ENCODE measurements at regions not wholly inside any gene's neighbourhood (a gene's known extent, or its start where the extent isn't known, plus 50 kb on each side); places are given as distances from the start of the nearest gene placed in this dataset.

DNA sequence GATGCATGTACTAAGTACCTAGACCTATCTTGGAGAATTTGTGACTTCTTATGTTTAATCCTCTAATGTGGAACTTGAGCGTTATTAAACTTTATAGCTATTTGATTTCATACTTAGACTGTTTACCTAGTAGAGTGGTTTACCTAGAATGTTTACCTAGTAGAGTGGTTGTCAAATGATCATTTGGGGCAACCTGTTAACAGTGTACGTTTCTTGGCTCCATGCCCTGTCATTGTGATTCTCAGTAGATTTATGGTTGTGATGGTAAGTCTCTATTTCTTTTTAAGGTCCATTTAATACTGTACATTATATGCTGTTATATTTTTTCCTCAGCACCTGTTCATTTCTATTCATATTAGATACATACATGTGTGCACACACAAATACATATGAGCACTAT is 233.0 kb upstream of the MAD2L1 start:
- TF ChIP-seq CTCF (IDR thresholded peaks at IDR 0.05): no peak
- no peak overlapping the region for H3K27ac Mint-ChIP-seq
- peaks cover 7% of the 10 kb centered on the region for H3K9me3 Mint-ChIP-seq
- H3K4me1 Mint-ChIP-seq: no peaks in the 10 kb centered on the region
- no peaks in the 10 kb centered on the region for H3K36me3 Mint-ChIP-seq (ENCODE audit: low read depth)
- H3K27me3 Mint-ChIP-seq (ENCODE audit: low read depth, poor library complexity): peaks cover 8% of the 10 kb centered on the region
- no peak overlapping the region for H3K4me3 Mint-ChIP-seq
- no peak for DNase-seq

DNA sequence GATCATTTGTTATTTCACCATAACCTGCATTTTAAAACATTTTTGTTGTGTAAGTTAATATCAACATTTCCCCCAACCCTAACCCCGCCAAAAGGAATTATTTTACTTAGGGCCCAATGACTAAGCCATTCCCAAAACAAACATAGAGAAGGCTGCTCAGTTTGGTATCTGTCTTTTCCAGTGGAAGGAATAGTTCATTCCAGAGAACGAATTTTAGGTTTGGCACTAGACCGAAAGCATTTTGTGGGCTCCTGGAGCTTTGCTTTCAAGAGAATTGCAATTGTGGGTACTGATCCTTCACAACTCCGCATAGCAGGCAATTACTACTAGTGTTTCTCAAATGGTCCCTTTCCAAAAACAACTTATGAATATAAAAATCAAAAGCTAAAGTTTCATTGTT is 226.7 kb upstream of the MAD2L1 start:
- no peak for TF ChIP-seq CTCF (IDR thresholded peaks at IDR 0.05)
- Mint-ChIP-seq H3K27ac (no peak overlapping the region), H3K9me3 (no peaks in the 10 kb centered on the region), H3K4me1 (peaks cover 6% of the 10 kb centered on the region), H3K4me3 (no peak overlapping the region), H3K27me3 (ENCODE audit: low read depth, poor library complexity) (peaks cover 4% of the 10 kb centered on the region), H3K36me3 (ENCODE audit: low read depth) (no peaks in the 10 kb centered on the region)
- DNase-seq: no peak

DNA sequence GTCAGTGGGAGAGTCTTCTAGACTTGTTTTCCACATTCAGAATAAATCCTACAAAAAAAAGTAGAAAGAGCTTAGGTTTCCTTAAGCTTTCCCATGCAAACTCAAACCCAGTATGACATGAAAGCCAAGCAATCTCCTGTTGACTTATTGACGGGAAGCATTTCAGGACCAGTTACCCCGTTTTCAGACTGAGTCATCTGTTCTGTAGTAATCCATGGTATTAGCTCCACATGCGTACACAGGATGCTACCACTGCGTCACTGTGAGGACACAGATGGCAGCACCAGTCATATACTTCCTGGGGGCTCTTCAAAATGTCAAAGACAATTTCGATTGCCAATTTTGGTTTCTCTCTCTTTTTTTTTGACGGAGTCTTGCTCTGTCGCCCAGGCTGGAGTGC is 224.9 kb upstream of the MAD2L1 start:
- Mint-ChIP-seq H3K4me3 (no peak overlapping the region), H3K9me3 (no peaks in the 10 kb centered on the region), H3K27ac (no peak overlapping the region), H3K4me1 (peaks cover 6% of the 10 kb centered on the region), H3K36me3 (ENCODE audit: low read depth) (no peaks in the 10 kb centered on the region), H3K27me3 (ENCODE audit: low read depth, poor library complexity) (peaks cover 4% of the 10 kb centered on the region)
- TF ChIP-seq CTCF (IDR thresholded peaks at IDR 0.05): no peak
- DNase-seq: no peak

DNA sequence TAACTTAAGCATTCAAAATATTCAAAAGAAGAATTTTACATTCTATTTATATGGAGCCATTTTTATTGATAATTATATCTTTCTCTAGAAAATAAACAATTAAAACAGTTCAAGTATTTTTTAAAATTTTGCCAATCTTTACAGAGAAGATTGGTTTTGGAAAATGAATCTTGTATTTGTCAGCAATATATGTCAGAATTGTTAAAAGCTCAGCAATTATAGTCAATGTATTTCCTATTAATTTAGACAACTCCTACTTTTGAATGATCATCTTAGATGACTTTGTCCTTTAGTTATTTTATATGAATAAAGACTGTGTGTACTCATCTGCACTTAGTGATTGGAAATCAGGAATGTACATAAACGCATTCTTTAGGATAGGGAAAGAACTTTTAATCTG is 223.9 kb upstream of the MAD2L1 start:
- Mint-ChIP-seq H3K4me1 (peaks cover 6% of the 10 kb centered on the region), H3K36me3 (ENCODE audit: low read depth) (no peaks in the 10 kb centered on the region), H3K27ac (no peak overlapping the region), H3K9me3 (no peaks in the 10 kb centered on the region), H3K27me3 (ENCODE audit: low read depth, poor library complexity) (peaks cover 3% of the 10 kb centered on the region), H3K4me3 (no peak overlapping the region)
- TF ChIP-seq CTCF (IDR thresholded peaks at IDR 0.05): no peak
- DNase-seq: no peak

GRCh38 chr4:120286813-120287212 is 220.2 kb upstream of the MAD2L1 start:
- Mint-ChIP-seq H3K9me3 (no peaks in the 10 kb centered on the region), H3K27me3 (ENCODE audit: low read depth, poor library complexity) (no peaks in the 10 kb centered on the region), H3K4me1 (peaks cover 6% of the 10 kb centered on the region), H3K36me3 (ENCODE audit: low read depth) (no peaks in the 10 kb centered on the region), H3K27ac (no peak overlapping the region), H3K4me3 (no peak overlapping the region)
- no peak for TF ChIP-seq CTCF (IDR thresholded peaks at IDR 0.05)
- DNase-seq: no peak

DNA sequence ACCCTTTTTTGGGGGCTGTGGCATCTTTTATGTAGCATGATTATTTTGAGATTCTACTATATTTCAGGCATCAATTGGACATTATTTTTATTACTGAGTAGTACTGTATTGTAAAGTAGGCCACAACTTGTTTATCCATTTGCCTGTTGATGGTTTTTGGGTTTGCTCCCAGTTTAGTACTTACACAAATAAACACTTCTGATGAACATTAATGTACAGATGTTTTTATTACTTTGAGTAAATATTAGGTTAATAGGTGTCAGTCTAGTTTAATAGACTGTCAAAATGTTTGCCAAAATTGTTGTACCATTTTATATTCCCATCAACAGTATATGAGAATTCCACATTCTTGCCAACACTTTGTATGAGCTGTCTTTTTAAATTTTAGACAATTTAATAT is 214.9 kb upstream of the MAD2L1 start:
- H3K4me3 Mint-ChIP-seq: no peak overlapping the region

More for the DNA sequence above, 214.9 kb upstream of the MAD2L1 start:
- Mint-ChIP-seq H3K4me1 (no peaks in the 10 kb centered on the region), H3K27ac (no peak overlapping the region), H3K9me3 (peaks cover 9% of the 10 kb centered on the region), H3K27me3 (ENCODE audit: low read depth, poor library complexity) (no peaks in the 10 kb centered on the region), H3K36me3 (ENCODE audit: low read depth) (no peaks in the 10 kb centered on the region)
- no peak for TF ChIP-seq CTCF (IDR thresholded peaks at IDR 0.05)
- no peak for DNase-seq
